22Rv1 (cell line): ENCODE measurements at regions not wholly inside any gene's neighbourhood (a gene's known extent, or its start where the extent isn't known, plus 50 kb on each side); places are given as distances from the start of the nearest gene placed in this dataset.

ENCODE experiments used
- CTCF ChIP-seq: fragments of 450-650 bp; IDR thresholded peaks from 2 replicates; pipeline ENCODE4 v1.5.1; 2017; ENCODE audit warnings: mild to moderate bottlenecking
- ZFX ChIP-seq: fragments of 450-650 bp; IDR thresholded peaks from 2 replicates; pipeline ENCODE4 v1.6.1; 2017; ENCODE audit warnings: antibody characterized with exemption, borderline replicate concordance

- no peak for TF ChIP-seq CTCF
- TF ChIP-seq ZFX, result no peak
Measured at GRCh38 chr16:65655802-65656201, 533.9 kb upstream of the CDH11 start.
